SJCRH30 (cell line): ENCODE measurements at regions not wholly inside any gene's neighbourhood (a gene's known extent, or its start where the extent isn't known, plus 50 kb on each side); places are given as distances from the start of the nearest gene placed in this dataset.

Source experiments
- DNase-seq, 2 experiments: peaks; one replicate each; pipeline ENCODE4 v3.0.0-alpha.2; 2015 to 2020
- H3K27ac ChIP-seq: fragments of 250-450 bp; sonication (Bioruptor Pico); 2 replicates; pipeline ENCODE4 v1.5.1; 2020; ENCODE audit warnings: mild to moderate bottlenecking, moderate library complexity
- H3K27me3 ChIP-seq: fragments of 250-450 bp; sonication (Bioruptor Pico); 2 replicates; pipeline ENCODE4 v1.5.1; 2020; ENCODE audit warnings: mild to moderate bottlenecking, moderate library complexity
- H3K36me3 ChIP-seq: fragments of 250-450 bp; sonication (Bioruptor Pico); 2 replicates; pipeline ENCODE4 v1.5.1; 2020; ENCODE audit warnings: mild to moderate bottlenecking, moderate library complexity
- H3K4me1 ChIP-seq: fragments of 250-450 bp; sonication (Bioruptor Pico); 2 replicates; pipeline ENCODE4 v1.5.1; 2020; ENCODE audit warnings: mild to moderate bottlenecking, moderate library complexity
- H3K4me3 ChIP-seq: fragments of 250-450 bp; sonication (Bioruptor Pico); 2 replicates; pipeline ENCODE4 v1.5.1; 2020; ENCODE audit warnings: mild to moderate bottlenecking, moderate library complexity
- H3K9me3 ChIP-seq: fragments of 250-450 bp; sonication (Bioruptor Pico); replicated peaks from 2 replicates; pipeline ENCODE4 v1.5.1; 2020; ENCODE audit warnings: mild to moderate bottlenecking, moderate library complexity

GRCh38 chr2:71897836-71898235 lies 249.8 kb downstream of the CYP26B1 start:
- Histone ChIP-seq H3K27ac (no peak overlapping the region), H3K4me3 (no peak overlapping the region), H3K36me3 (no peaks in the 10 kb centered on the region), H3K9me3 (no peaks in the 10 kb centered on the region), H3K4me1 (peaks cover 16% of the 10 kb centered on the region), H3K27me3 (no peaks in the 10 kb centered on the region)
- DNase-seq: no peak

- Histone ChIP-seq H3K36me3 (no peaks in the 10 kb centered on the region), H3K9me3 (no peaks in the 10 kb centered on the region), H3K27me3 (no peaks in the 10 kb centered on the region), H3K4me3 (no peak overlapping the region), H3K4me1 (peaks cover 16% of the 10 kb centered on the region), H3K27ac (no peak overlapping the region; the same call in 1 of the 2 replicates)
- no peak for DNase-seq
Observed at GRCh38 chr2:71897137-71897480, 250.6 kb downstream of the CYP26B1 start.

GRCh38 chr2:71896385-71897136 lies 251.1 kb downstream of the CYP26B1 start:
- no peaks in the 10 kb centered on the region for H3K36me3 ChIP-seq
- peaks cover 16% of the 10 kb centered on the region for H3K4me1 ChIP-seq
- H3K9me3 ChIP-seq: no peaks in the 10 kb centered on the region
- H3K27me3 ChIP-seq: no peaks in the 10 kb centered on the region
- H3K4me3 ChIP-seq: no peak overlapping the region
- DNase-seq: peak; percentile 79 to 92
- peak overlapping the region; percentile 7; the same call in 1 of the 2 replicates for H3K27ac ChIP-seq

- Histone ChIP-seq H3K4me3 (no peak overlapping the region), H3K9me3 (no peaks in the 10 kb centered on the region), H3K36me3 (no peaks in the 10 kb centered on the region), H3K27ac (no peak overlapping the region), H3K4me1 (peaks cover 16% of the 10 kb centered on the region), H3K27me3 (no peaks in the 10 kb centered on the region)
- peak in 1 of 2 experiments; percentile 1 for DNase-seq
Observed at GRCh38 chr2:71895320-71896161, 252.1 kb downstream of the CYP26B1 start.

- no peak overlapping the region for H3K4me3 ChIP-seq
- H3K27me3 ChIP-seq: no peaks in the 10 kb centered on the region
- peaks cover 16% of the 10 kb centered on the region for H3K4me1 ChIP-seq
- no peaks in the 10 kb centered on the region for H3K9me3 ChIP-seq
- H3K27ac ChIP-seq: no peak overlapping the region
- no peaks in the 10 kb centered on the region for H3K36me3 ChIP-seq
- peak in 1 of 2 experiments; percentile 4 for DNase-seq
Observed at GRCh38 chr2:71894261-71894660, 253.4 kb downstream of the CYP26B1 start.

GRCh38 chr2:71893646-71894045 lies 254.0 kb downstream of the CYP26B1 start:
- peaks cover 16% of the 10 kb centered on the region for H3K4me1 ChIP-seq
- H3K9me3 ChIP-seq: no peaks in the 10 kb centered on the region
- DNase-seq: peak in 1 of 2 experiments; percentile 0
- no peaks in the 10 kb centered on the region for H3K27me3 ChIP-seq
- no peak overlapping the region for H3K4me3 ChIP-seq
- H3K27ac ChIP-seq: no peak overlapping the region
- H3K36me3 ChIP-seq: no peaks in the 10 kb centered on the region

- Histone ChIP-seq H3K4me3 (no peak overlapping the region), H3K9me3 (no peaks in the 10 kb centered on the region), H3K36me3 (no peaks in the 10 kb centered on the region), H3K4me1 (peaks cover 16% of the 10 kb centered on the region), H3K27ac (no peak overlapping the region), H3K27me3 (no peaks in the 10 kb centered on the region)
- peak in 1 of 2 experiments; percentile 2 for DNase-seq
Observed at GRCh38 chr2:71892896-71893295, 254.8 kb downstream of the CYP26B1 start.

GRCh38 chr2:71892423-71892730 lies 255.3 kb downstream of the CYP26B1 start:
- Histone ChIP-seq H3K9me3 (no peaks in the 10 kb centered on the region), H3K4me1 (peaks cover 13% of the 10 kb centered on the region), H3K4me3 (no peak overlapping the region), H3K27ac (no peak overlapping the region), H3K27me3 (no peaks in the 10 kb centered on the region), H3K36me3 (no peaks in the 10 kb centered on the region)
- peak in 1 of 2 experiments; percentile 0 for DNase-seq

- no peaks in the 10 kb centered on the region for H3K27me3 ChIP-seq
- H3K27ac ChIP-seq: no peak overlapping the region
- no peak overlapping the region for H3K4me3 ChIP-seq
- H3K36me3 ChIP-seq: no peaks in the 10 kb centered on the region
- no peaks in the 10 kb centered on the region for H3K9me3 ChIP-seq
- peak in 1 of 2 experiments; percentile 0 for DNase-seq
- peaks cover 8% of the 10 kb centered on the region for H3K4me1 ChIP-seq
Observed at GRCh38 chr2:71891719-71892422, 255.8 kb downstream of the CYP26B1 start.

- no peaks in the 10 kb centered on the region for H3K27me3 ChIP-seq
- H3K4me1 ChIP-seq: peaks cover 1% of the 10 kb centered on the region; the same call in 1 of the 2 replicates
- H3K36me3 ChIP-seq: no peaks in the 10 kb centered on the region
- no peaks in the 10 kb centered on the region; the same call in 1 of the 2 replicates for H3K9me3 ChIP-seq
- H3K4me3 ChIP-seq: no peak overlapping the region
- peak in 1 of 2 experiments; percentile 0 for DNase-seq
- H3K27ac ChIP-seq: no peak overlapping the region
Observed at GRCh38 chr2:71891155-71891554, 256.5 kb downstream of the CYP26B1 start.

GRCh38 chr2:71889759-71890684 lies 257.6 kb downstream of the CYP26B1 start:
- DNase-seq: no peak
- no peaks in the 10 kb centered on the region; the same call in 1 of the 2 replicates for H3K9me3 ChIP-seq
- no peaks in the 10 kb centered on the region for H3K4me1 ChIP-seq
- no peaks in the 10 kb centered on the region for H3K27me3 ChIP-seq
- no peak overlapping the region for H3K4me3 ChIP-seq
- no peak overlapping the region for H3K27ac ChIP-seq
- H3K36me3 ChIP-seq: no peaks in the 10 kb centered on the region

- Histone ChIP-seq H3K9me3 (no peaks in the 10 kb centered on the region; the same call in 1 of the 2 replicates), H3K4me1 (peaks cover 7% of the 10 kb centered on the region), H3K4me3 (no peak overlapping the region), H3K27me3 (no peaks in the 10 kb centered on the region), H3K36me3 (no peaks in the 10 kb centered on the region), H3K27ac (no peak overlapping the region)
- DNase-seq: no peak
Observed at GRCh38 chr2:71888751-71889445, 258.8 kb downstream of the CYP26B1 start.

- Histone ChIP-seq H3K4me1 (peaks cover 22% of the 10 kb centered on the region), H3K9me3 (no peaks in the 10 kb centered on the region; the same call in 1 of the 2 replicates), H3K27me3 (no peaks in the 10 kb centered on the region), H3K36me3 (no peaks in the 10 kb centered on the region), H3K4me3 (no peak overlapping the region), H3K27ac (no peak overlapping the region)
- DNase-seq: no peak
Observed at GRCh38 chr2:71887196-71887595, 260.5 kb downstream of the CYP26B1 start.
